LHCN-M2 (cell line): ENCODE measurements at regions not wholly inside any gene's neighbourhood (a gene's known extent, or its start where the extent isn't known, plus 50 kb on each side); places are given as distances from the start of the nearest gene placed in this dataset.
"Not testable (repeated sequence)": the region's sequence is repeated elsewhere in the genome, so short reads cannot be mapped to it uniquely, and the experiment has no call there.

Experiments used
- DNase-seq: peaks from one replicate; pipeline ENCODE4 v3.0.0-alpha.2; 2012; ENCODE audit warnings: low read depth

DNA sequence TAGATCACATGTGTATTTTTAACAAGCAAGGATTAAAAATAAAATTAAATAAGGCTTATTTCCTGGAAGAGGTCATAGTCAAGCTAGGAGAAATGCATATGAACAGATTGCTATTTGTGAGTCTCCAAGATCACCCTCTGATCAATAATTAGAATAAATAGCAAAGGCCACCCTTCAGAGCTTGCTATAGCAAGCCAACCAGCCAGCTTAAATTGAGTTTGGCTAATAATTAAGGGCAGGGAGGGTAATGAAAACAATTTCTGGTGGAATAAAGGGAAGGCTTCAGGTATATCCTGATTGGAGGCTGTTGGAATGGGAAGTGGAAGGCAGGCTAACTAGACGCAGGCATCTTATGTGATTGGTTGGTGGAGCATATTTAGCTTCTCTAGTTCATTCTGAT, 403.5 kb downstream of the ARL4A start:
- no peak for DNase-seq

DNA sequence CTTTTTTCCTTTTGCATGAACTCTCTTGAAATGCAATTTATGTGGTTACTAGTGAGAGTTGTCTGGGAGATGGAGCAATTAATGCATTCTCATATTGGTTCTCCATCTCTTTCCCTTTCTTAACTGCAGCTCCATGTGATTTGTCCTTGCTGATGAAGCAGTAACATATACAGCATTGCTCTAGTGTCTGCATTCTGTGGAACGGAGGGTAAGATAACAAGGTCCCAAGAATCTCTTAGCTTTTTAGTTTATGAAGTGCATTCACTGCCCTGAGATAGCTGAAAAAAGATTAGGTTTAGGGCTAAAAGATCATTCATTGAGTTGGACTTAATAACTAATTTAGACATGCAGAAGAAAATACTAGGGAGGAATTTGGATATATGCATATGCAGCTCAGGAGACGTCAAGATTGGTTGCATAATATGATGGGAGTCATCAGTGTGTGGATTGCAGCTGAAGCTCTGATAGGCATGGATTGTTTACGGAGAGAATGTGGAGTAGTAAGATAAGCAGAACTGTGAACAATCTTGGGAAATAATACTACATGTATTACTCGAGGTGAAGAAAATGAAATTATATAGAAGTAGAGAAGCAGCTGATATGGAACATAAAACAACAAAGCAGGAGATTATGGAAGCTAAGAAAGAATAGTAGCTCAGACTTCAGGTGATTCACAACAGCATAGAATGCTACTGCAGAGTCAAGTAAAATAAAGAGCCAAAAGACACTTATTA, 404.7 kb downstream of the ARL4A start:
- no peak for DNase-seq

DNA sequence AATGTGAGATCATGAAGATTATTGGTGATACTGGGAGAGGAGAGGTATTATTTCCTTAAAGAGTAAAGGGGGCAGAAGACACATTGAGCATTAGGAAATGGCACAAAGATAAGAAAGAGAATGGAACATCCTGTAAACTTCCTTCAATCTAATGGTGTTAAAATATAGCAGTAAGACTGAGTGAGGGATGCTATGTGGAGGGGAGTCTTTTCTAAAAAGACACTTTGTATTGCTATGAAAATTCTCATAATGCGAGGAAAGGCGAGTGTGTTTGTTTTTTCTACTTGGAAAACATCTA, 405.2 kb downstream of the ARL4A start:
- DNase-seq = no peak

DNA sequence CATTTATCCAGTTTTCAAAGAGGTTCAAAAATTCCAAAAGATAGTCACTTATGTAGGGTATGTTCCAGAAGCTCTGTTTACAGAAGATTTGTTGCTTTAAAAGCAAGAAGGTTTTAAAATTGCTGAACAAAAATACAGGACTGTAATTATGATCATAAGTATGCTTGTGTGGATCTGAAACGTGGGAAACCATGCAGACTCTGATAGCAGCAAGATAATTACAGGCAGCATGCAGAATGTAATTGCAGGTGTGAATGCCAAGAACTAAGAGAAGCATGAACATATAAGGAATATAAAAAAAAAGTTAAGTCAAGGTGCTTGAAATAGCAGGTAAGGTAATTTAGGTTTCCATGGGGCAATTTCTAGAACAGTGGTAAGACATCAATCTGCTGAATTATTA, 405.7 kb downstream of the ARL4A start:
- no peak for DNase-seq

DNA sequence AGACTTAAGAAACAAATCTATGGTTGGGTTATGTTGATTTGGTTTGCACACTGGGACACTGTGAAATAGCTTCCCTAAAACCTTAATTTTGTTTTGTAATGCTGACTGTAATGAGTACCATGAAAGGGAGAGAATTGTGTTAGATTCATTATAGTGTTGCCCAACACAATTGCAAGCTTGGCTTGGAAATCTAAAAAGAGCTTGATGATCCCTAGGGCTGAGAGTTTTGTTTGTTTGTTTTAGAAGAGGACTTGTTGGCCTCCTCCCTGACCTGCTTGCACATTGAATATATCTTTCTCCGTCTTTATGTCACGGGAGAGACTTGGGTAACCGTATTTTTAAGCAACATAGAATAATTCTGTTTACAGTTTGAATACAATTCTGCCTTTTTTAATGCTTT, 410.1 kb downstream of the ARL4A start:
- DNase-seq = no peak

DNA sequence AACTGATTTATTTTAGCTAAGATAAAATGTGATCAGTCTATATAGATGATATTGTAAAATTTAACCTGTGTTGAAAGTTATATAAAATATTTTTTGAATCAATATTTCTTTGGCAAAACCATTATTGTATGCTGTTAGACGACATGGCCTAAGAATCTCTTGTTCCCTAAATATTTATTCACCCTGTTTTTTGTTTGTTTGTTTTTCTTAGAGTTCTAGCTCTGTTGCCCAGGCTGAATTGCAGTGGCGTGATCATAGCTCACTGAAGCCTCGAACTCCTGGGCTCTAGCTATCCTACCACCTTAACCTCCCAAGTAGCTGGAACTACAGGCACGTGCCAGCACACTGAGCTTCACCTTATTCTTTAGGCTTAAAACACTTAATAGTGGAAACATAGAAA, 410.7 kb downstream of the ARL4A start:
- no peak for DNase-seq

DNA sequence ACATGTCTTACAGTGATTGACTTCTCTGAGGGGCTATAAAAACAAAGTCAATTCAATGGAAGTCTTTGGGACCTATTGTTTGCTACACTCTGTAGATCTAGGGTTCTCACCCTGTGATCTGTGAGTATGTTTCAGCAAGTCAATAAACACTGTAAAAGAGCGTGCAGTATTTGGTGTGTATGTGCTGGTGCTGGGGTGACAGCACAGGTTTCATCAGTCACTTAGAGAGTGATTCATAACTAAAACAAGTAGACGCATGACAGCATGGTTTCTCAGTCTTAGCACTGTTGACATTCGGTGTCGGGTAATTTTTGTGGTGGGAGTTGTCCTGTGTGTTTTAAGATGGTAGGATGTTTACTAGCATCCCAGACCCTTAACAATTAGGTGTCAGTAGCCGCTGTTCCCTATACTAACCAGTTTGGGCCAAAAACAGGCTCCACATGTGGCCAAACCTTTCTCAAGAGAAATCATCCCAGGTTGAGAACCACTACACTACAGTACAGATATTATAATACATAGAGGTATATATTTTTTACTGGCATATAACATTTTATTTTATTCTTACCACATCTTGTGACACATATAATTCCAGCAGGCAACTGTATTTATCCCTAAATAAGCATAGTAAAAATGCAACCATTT, 411.8 kb downstream of the ARL4A start:
- peak; percentile 69 for DNase-seq

DNA sequence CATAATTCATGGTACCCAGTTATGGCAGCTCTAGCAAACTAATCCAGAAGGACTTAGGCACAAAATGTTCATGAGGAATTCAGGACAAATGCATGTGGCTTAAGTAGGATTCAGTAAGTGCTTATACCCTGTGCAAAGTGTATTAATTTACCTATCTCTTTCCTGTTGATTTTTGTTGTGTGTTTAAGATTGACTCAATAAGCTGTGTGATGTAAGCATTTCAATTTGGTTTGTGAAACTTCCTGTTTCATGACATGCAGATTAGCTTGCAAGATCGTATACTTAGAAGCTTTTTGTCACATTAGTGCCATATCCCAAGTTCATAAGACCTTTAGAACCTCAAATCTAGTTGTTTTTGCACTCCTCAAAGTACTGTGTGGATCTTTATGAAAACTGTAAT, 416.7 kb downstream of the ARL4A start:
- DNase-seq = no peak

DNA sequence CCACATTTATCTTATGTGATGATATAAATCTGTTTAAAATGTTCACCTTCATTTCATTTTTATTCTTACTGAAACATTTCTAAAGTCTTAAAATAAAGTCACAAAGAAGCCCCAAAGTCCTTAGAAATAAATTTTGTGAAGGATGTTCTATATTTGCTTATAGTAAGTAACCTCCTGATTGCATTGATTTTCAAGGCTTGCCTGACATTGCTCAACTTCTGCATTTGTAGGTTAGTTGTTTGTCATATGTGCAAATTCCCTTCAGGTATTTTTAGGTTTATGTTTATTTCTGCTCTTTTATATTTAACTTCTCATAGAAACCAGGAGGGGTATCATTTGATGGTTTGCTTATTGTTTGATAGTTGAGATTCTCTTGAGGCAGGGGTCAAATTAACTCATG, 417.8 kb downstream of the ARL4A start:
- no peak for DNase-seq

DNA sequence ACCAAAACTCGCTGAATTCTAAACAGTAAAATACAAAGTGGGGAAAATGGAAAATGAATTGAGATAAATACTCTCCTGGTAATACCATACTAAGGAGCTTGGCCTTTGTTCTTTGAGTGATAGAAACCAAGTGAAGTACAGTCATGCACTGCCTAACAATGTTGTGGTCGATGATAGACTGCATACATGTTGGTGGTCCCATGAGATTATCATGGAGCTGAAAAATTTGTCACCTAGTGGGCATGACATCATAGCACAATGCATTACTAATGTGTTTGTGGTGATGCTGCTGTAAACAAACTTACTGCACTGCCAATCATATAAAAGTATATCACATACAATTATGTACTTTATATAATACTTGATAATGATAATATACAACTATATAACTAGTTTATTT, 419.1 kb downstream of the ARL4A start:
- peak; percentile 45 for DNase-seq

DNA sequence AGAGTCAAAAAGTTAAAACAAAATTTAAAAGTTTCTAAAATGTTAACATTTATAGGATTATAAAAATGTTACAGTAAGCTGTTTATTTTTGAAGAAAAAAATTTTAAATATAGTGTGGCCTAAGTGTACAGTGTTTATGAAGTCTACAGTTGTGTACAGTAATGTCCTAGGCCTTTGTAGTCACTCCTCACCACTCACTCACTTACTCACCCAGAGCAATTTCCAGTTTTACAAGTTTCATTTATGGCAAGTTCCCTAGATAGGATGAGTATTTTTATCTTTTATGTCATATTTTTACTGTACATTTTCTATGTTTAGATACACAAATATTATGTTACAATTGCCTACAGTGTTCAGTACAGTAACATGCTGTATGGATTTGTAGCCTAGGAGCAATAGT, 419.9 kb downstream of the ARL4A start:
- DNase-seq = no peak

DNA sequence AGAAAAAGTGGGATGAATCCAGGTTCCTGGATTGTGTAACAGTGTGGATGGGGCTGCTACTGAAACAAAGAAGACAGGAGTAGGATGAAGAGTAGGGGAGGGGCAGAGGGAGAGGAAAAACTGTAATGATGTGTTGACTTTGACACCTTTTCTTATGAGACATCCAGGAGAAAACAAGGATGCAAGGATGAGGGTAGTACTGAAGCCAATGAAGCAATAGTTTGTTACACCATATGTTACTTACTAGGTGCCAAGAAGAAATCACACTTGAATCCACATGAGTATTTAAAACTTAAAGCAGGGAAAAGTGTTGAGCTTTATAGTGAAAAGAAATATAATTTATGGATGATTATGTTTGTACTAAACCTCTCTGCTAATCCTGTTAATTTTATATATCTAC, 420.6 kb downstream of the ARL4A start:
- DNase-seq = no peak

DNA sequence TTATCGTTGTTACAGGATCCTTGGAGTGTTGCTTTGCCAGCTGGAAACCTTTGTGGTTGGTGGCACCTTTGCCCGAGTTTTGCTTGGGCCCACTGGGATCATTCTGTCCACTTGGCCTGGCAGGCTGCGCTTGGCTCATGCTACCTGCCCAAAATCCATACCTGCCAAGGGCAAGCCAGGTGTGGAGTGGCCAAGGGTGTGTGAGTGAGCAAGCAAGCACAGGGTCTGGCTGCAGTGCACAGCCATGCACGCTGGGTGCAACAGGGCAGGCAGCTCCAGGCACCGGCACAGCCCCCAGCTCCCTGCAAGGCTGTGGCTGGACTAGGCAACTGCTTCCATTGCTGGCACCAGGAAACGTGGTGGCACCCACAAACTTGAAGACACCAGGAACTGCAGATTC, 421.8 kb downstream of the ARL4A start:
- no peak for DNase-seq

DNA sequence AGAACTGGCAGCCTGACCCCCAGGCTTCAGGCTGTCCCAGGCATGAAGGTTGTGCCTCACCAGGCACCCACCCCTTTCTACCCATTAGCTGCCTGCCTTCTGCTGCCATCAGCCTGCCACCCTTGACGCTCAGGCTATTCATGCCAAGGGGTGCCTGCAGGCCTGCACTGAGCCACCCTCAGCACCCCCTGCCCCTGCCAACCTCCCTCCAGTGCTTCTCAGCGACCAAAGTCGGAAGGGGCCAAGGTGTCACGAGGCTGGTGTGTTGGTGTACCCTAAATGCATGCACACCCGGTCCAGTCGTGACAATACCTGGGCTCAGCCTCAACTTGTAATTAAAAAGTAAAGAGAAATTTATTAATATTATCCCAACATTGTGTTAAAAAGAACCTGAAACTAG, 422.7 kb downstream of the ARL4A start:
- no peak for DNase-seq

DNA sequence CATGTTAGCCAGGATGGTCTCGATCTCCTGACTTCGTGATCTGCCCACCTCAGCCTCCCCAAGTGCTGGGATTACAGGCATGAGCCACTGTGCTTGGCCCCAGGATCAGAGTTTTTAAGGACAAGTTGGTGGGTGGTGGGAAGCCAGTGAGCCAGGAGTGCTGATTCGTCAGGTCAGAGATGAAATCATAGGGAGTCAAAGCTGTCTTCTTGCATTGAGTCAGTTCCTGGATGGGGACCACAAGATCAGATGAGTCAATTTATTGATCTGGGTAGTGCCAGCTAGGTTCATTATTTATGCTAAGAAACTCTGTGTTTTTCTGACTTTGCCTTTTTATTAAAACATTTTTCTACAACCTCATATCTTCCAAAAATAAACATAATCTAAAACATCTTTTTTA, 423.8 kb downstream of the ARL4A start:
- DNase-seq = peak; percentile 32

DNA sequence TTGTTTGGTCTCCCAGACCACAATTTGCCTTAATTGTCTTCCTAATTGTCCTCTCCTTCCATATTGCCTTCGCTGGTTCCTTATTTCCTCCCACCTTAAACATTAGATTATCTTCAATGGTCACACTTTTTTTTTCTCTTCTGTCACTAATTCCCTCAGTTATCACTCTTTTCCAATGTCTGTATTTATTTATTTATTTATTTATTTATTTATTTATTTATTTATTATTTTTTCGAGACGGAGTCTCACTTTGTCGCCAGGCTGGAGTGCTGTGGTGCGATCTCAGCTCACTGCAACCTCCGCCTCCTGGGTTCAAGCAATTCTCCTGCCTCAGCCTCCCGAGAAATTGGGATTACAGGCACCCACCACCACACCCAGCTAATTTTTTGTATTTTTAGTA, 426.8 kb downstream of the ARL4A start:
- not testable (repeated sequence) for DNase-seq

DNA sequence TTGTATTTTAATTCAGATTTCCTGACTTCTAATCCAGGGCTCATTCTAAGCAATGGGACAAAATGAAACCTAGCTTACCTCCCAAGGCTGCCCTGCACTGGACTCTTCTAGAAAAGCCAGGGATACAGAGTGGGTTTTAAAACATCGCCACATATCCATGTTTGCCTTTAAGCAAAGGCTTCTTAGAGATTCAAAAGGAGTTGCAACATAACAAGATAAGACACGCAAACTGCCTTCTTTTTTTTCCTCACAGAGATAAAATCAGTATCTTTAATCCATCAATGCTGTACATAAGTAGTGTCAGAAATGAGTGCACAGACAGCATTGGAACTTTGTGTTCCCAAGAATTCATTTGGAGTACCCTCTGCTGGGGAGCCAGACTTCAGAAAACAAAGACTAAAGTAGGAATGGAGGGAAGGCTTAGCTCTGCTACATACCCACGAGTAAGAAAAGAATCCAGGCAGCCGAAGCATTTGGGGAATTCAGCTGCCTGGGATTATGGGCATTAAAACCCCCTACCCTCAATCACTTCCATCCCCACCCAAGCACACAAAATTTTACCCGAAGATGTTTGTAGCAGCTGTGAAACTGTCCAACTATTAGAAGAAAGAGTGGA, 427.8 kb downstream of the ARL4A start:
- peak; percentile 48 for DNase-seq

DNA sequence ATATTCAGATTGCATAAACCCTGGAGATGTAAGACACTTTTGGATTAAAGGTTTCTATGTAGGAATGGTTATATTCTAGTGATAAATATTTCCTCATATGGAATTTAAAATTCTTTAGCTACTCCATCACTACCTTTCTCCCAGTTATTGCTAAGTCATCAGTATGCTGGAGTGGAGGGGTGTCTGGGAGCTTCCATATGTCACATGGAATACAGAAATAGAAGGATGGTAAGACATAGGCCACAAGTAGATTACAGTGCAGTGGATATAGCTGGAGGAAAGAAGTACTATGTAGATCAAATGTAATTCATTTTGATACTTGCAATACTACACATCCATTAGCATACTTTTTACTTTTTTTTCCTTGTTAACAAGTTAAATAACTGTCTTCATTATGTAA, 428.4 kb downstream of the ARL4A start:
- DNase-seq = no peak

DNA sequence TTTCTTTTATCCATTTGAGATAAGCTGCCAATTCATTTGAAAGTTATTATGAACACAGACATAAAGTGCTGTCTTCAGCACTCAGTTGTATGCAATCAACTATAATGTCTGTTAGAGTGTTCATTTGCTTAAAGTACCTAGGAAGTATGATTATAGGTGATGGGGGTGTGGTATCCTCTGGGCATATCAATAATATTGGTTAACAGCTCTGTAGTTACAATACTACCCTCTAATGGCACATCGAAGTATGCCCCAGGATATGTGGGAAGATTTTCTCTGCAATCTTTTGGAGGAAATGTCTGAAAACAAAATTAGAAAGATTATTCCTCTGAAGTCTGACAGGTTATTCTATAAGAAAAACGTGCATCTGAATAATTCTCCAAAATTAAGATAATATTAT, 429.7 kb downstream of the ARL4A start:
- DNase-seq = peak; percentile 32

DNA sequence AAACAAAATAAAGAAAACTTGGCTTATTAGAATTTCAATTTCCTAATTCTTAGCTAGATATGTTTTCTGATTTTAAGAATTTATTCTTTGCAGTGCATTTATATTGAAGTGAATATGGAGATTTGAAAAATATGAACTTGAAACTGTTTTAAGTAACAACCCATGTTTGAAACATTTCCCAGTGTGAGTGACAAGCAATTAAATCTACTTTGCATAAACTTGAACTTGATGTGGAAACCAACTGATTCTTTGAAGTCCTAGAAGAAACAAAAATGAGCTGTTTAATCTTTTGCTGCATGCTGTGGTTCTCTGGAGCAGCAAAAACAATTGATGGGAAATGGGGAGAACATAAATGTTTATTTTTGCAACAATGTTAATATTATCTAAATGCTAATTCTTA, 430.2 kb downstream of the ARL4A start:
- DNase-seq = no peak

DNA sequence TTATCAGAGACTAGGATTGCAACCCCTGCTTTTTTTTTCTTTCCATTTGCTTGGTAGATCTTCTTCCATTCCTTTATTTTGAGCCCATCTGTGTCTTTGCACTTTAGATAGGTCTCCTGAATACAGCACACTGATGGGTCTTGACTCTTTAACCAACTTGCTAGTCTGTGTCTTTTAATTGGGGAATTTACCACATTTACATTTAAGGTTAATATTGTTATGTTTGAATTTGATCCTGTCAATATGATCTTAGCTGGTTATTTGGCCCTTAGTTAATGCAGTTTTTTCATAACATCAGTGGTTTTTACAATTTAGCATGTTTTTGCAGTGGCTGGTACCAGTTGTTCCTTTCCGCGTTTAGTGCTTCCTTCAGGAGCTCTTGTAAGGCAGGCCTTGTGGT, 437.2 kb downstream of the ARL4A start:
- not testable (repeated sequence) for DNase-seq

DNA sequence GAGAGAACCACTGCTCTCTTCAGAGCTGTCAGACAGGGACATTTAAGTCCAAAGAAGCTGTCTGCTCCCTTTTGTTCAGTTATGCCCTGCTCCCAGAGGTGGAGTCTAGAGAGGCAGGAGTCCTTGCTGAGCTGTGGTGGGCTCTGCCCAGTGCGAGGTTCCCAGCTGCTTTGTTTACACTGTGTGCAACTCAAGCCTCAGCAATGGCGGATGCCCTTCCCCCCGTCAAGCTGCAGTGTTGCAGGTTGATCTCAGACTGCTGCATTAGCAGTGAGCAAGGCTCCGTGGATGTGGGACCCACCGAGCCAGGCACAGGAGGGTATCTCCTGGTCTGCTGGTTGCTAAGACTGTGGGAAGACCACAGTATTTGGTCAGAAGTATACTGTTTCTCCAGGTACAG, 438.9 kb downstream of the ARL4A start:
- DNase-seq = no peak

DNA sequence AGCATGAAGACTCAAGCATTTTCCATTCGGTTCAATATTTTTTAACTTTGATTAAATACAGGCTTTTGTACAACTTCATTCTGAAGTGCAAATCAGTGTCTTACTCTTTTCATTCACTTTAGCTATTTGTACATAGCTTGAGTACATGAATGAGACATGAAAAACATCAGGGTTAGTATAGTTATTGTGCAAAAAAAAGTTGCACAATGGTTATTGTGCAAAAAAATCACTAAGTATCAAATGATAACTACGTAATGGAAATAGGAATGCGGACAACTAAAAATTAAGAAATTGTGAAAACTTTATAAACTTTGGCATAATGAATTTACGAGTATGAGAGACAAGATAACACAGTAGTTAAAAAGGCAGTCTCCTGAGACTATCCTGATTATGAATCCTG, 442.9 kb downstream of the ARL4A start:
- DNase-seq = no peak
